ENCODE measurements at regions not wholly inside any gene's neighbourhood (a gene's known extent, or its start where the extent isn't known, plus 50 kb on each side); places are given as distances from the start of the nearest gene placed in this dataset.

GRCh38 chr2:2771721-2772411, 440.8 kb upstream of the MYT1L start:
- TF ChIP-seq CTCF (IDR thresholded peaks at IDR 0.05) (no peak), EZH2 (IDR thresholded peaks at IDR 0.05; ENCODE audit: borderline replicate concordance, insufficient read depth, low read depth, low read length, poor library complexity, severe bottlenecking) (no peak)
